CD14-positive monocyte (primary cell): ENCODE measurements at regions not wholly inside any gene's neighbourhood (a gene's known extent, or its start where the extent isn't known, plus 50 kb on each side); places are given as distances from the start of the nearest gene placed in this dataset.

Experiments
- DNase-seq, 3 donors: peaks; one replicate each; pipeline ENCODE4 v3.0.0-alpha.2; 2011 to 2022
- H2AFZ ChIP-seq: 2 replicates; pipeline ENCODE4 v1.6.0; 2012; ENCODE audit warnings: mild to moderate bottlenecking, low read depth, low read length, inconsistent platforms; ENCODE audit not compliant: insufficient read depth, poor library complexity, severe bottlenecking
- H3K27ac ChIP-seq, 2 donors: 1 replicate in 1 of 2; 2 replicates in 1 of 2; pipeline ENCODE4 v1.5.1; 2012 to 2013; ENCODE audit warnings: low read length in 2 of 2, control low read depth in 1 of 2, inconsistent platforms in 1 of 2, low read depth in 1 of 2, mild to moderate bottlenecking in 1 of 2
- H3K27me3 ChIP-seq, 2 donors: one replicate each; pipeline versions ENCODE4 v1.6.0 to v1.6.1; 2011 to 2013; ENCODE audit warnings: low read length in 2 of 2; ENCODE audit not compliant: control insufficient read depth in 2 of 2, insufficient read depth in 2 of 2
- H3K36me3 ChIP-seq, 2 donors: replicated peaks in 1 of 2; 1 replicate in 1 of 2; 2 replicates in 1 of 2; pipeline versions ENCODE4 v1.5.1 to v1.6.1; 2012 to 2013; ENCODE audit warnings: low read length in 2 of 2, control low read depth in 1 of 2, inconsistent platforms in 1 of 2, mild to moderate bottlenecking in 1 of 2; ENCODE audit not compliant: insufficient read depth in 2 of 2, control insufficient read depth in 1 of 2
- H3K4me1 ChIP-seq, 2 donors: 1 replicate in 1 of 2; 2 replicates in 1 of 2; pipeline versions ENCODE4 v1.5.1 to v1.6.1; 2012 to 2013; ENCODE audit warnings: low read length in 2 of 2, control low read depth in 1 of 2, inconsistent platforms in 1 of 2, mild to moderate bottlenecking in 1 of 2, moderate library complexity in 1 of 2; ENCODE audit not compliant: insufficient read depth in 2 of 2, control insufficient read depth in 1 of 2
- H3K4me2 ChIP-seq: replicated peaks from 2 replicates; pipeline ENCODE3; 2012; ENCODE audit warnings: low read length, moderate library complexity, mild to moderate bottlenecking; ENCODE audit not compliant: poor library complexity, severe bottlenecking; ENCODE audit errors: extremely low read depth
- H3K4me3 ChIP-seq, 3 experiments: fragments of 200-600 bp in 1 of 3; sonication (generic) in 1 of 3; replicated peaks in 1 of 3; 1 replicate in 2 of 3; 2 replicates in 1 of 3; pipeline ENCODE4 v1.5.1; 2011 to 2013; ENCODE audit warnings: low read length in 3 of 3, mild to moderate bottlenecking in 3 of 3, control low read depth in 2 of 3, low read depth in 2 of 3, inconsistent platforms in 1 of 3, moderate library complexity in 1 of 3
- H3K79me2 ChIP-seq: 2 replicates; pipeline ENCODE4 v1.6.0; 2012; ENCODE audit warnings: mild to moderate bottlenecking, control low read depth, inconsistent platforms, low read length, moderate library complexity; ENCODE audit not compliant: insufficient read depth
- H3K9ac ChIP-seq: 2 replicates; pipeline ENCODE4 v1.6.0; 2017; ENCODE audit warnings: low read length, mild to moderate bottlenecking; ENCODE audit not compliant: insufficient read depth, poor library complexity, severe bottlenecking
- H3K9me3 ChIP-seq, 2 donors: replicated peaks in 1 of 2; 1 replicate in 1 of 2; 2 replicates in 1 of 2; pipeline versions ENCODE4 v1.5.1 to v1.6.1; 2012 to 2013; ENCODE audit warnings: low read length in 2 of 2, control low read depth in 1 of 2; ENCODE audit not compliant: control insufficient read depth in 1 of 2, insufficient read depth in 1 of 2
- H4K20me1 ChIP-seq: 2 replicates; pipeline ENCODE4 v1.6.0; 2012; ENCODE audit warnings: mild to moderate bottlenecking, low read length, control low read depth, moderate library complexity; ENCODE audit not compliant: insufficient read depth
- H3K27ac Mint-ChIP-seq, 7 donors: one replicate each; pipeline ENCODE4 v1.8.0; 2020; ENCODE audit warnings: mild to moderate bottlenecking in 7 of 7, mixed read lengths in 7 of 7, moderate library complexity in 6 of 7, inconsistent platforms in 2 of 7
- H3K27me3 Mint-ChIP-seq, 3 donors: one replicate each; pipeline ENCODE4 v1.8.0; 2021 to 2022; ENCODE audit warnings: low read depth in 3 of 3, mild to moderate bottlenecking in 3 of 3, mixed read lengths in 3 of 3, moderate library complexity in 3 of 3, inconsistent platforms in 1 of 3
- H3K36me3 Mint-ChIP-seq, 2 donors: one replicate each; pipeline ENCODE4 v1.8.0; 2020; ENCODE audit warnings: mixed read lengths in 2 of 2, inconsistent platforms in 1 of 2, mild to moderate bottlenecking in 1 of 2
- H3K4me1 Mint-ChIP-seq: one replicate; pipeline ENCODE4 v1.8.0; 2020; ENCODE audit warnings: mild to moderate bottlenecking, mixed read lengths
- H3K4me3 Mint-ChIP-seq, 2 donors: one replicate each; pipeline ENCODE4 v1.8.0; 2020; ENCODE audit warnings: mild to moderate bottlenecking in 2 of 2, mixed read lengths in 2 of 2, moderate library complexity in 1 of 2
- H3K9me3 Mint-ChIP-seq, 7 donors: one replicate each; pipeline ENCODE4 v1.8.0; 2020 to 2022; ENCODE audit warnings: mixed read lengths in 7 of 7, mild to moderate bottlenecking in 6 of 7, moderate library complexity in 6 of 7, inconsistent platforms in 2 of 7
- CTCF ChIP-seq: fragments of 200-600 bp; IDR thresholded peaks from one replicate; pipeline ENCODE4 v1.8.0; 2022; ENCODE audit warnings: antibody characterized with exemption, mild to moderate bottlenecking
- WGBS: methylation state at CpG from one replicate; pipeline ENCODE4 v1.1.5; 2013; ENCODE audit warnings: missing lambda C conversion rate; ENCODE audit not compliant: insufficient coverage; 5-methylcytosine and 5-hydroxymethylcytosine counted together
- intact Hi-C, 2 donors: fragments of 100-400 bp; cut with micrococcal nuclease; formaldehyde crosslinking; loops; one replicate each; pipeline versions ENCODE4 v1.15.0 to v1.15.1; 2023

GRCh38 chr12:89801284-89801683, 92.6 kb upstream of the ATP2B1 start:
- Histone ChIP-seq H3K79me2 (no peaks in the 10 kb centered on the region), H3K36me3 (no peaks in the 10 kb centered on the region), H3K4me3 (no peak overlapping the region), H3K4me2 (no peak overlapping the region), H3K9ac (no peak overlapping the region), H3K27ac (no peak overlapping the region), H2AFZ (no peak overlapping the region), H4K20me1 (no peaks in the 10 kb centered on the region), H3K4me1 (peaks cover 4 to 9% of the 10 kb centered on the region in 2 donors), H3K9me3 (no peaks in the 10 kb centered on the region), H3K27me3 (no peaks in the 10 kb centered on the region)
- Mint-ChIP-seq H3K4me3 (no peak overlapping the region), H3K36me3 (no peaks in the 10 kb centered on the region), H3K9me3 (peaks cover 0 to 2% (median 0%) of the 10 kb centered on the region in 7 donors), H3K27ac (peak overlapping the region in 4 of 7 donors; percentile 31 to 73 (median 48)), H3K27me3 (peaks cover 0 to 1% (median 0%) of the 10 kb centered on the region in 3 donors), H3K4me1 (peaks cover 16% of the 10 kb centered on the region)
- DNase-seq, result peak in 2 of 3 donors; percentile 27 to 39
- intact Hi-C loops, result no loop called here
- TF ChIP-seq CTCF, result no peak
- WGBS, result no CpG with 5 or more reads among the region's 2 CpGs

- Mint-ChIP-seq H3K4me1 (peaks cover 16% of the 10 kb centered on the region), H3K27me3 (peaks cover 0 to 1% (median 0%) of the 10 kb centered on the region in 3 donors), H3K27ac (peak overlapping the region in 1 of 7 donors; percentile 24), H3K36me3 (no peaks in the 10 kb centered on the region), H3K9me3 (peaks cover 0 to 2% (median 0%) of the 10 kb centered on the region in 7 donors), H3K4me3 (no peak overlapping the region)
- H3K9me3 ChIP-seq, result no peaks in the 10 kb centered on the region
- no peak overlapping the region for H3K9ac ChIP-seq
- no peaks in the 10 kb centered on the region for H3K79me2 ChIP-seq
- TF ChIP-seq CTCF, result no peak
- no peaks in the 10 kb centered on the region for H4K20me1 ChIP-seq
- intact Hi-C loops, result no loop called here
- DNase-seq, result no peak
- no peak overlapping the region for H2AFZ ChIP-seq
- H3K4me3 ChIP-seq, result no peak overlapping the region
- no peaks in the 10 kb centered on the region for H3K27me3 ChIP-seq
- no peaks in the 10 kb centered on the region for H3K36me3 ChIP-seq
- H3K4me2 ChIP-seq, result no peak overlapping the region
- peaks cover 4 to 9% of the 10 kb centered on the region in 2 donors for H3K4me1 ChIP-seq
- H3K27ac ChIP-seq, result no peak overlapping the region
Measured at GRCh38 chr12:89800435-89800834, 91.8 kb upstream of the ATP2B1 start.
